AG04450 (cell line): ENCODE measurements at regions not wholly inside any gene's neighbourhood (a gene's known extent, or its start where the extent isn't known, plus 50 kb on each side); places are given as distances from the start of the nearest gene placed in this dataset.

Source experiments
- CTCF ChIA-PET: fragments of 300-600, 350-600 bp; formaldehyde crosslinking; extraction: SDS; loops from one replicate; lab custom pipeline; 2022; ENCODE audit warnings: antibody characterized with exemption, inconsistent platforms; lab: Charles Lee
- POLR2A ChIA-PET: fragments of 350-600 bp; formaldehyde crosslinking; extraction: SDS; loops from one replicate; lab custom pipeline; 2021; ENCODE audit warnings: antibody characterized with exemption, inconsistent platforms; lab: Yijun Ruan, JAX
- DNase-seq: peaks from one replicate; pipeline ENCODE4 v3.0.0-alpha.2; 2011; ENCODE audit warnings: low read depth, low spot score
- H3K27ac ChIP-seq: one replicate; pipeline ENCODE4 v1.5.1; 2012; ENCODE audit warnings: low read depth, low read length, control low read depth
- H3K27me3 ChIP-seq: one replicate; pipeline ENCODE4 v1.6.0; 2012; ENCODE audit warnings: low read length; ENCODE audit not compliant: control insufficient read depth, insufficient read depth
- H3K4me3 ChIP-seq: 2 replicates; pipeline ENCODE4 v1.5.1; 2011; ENCODE audit warnings: mild to moderate bottlenecking, low read depth, low read length, control low read depth
- H3K9me3 ChIP-seq: 2 replicates; pipeline ENCODE4 v1.5.1; 2012; ENCODE audit warnings: low read length; ENCODE audit not compliant: control insufficient read depth, insufficient read depth
- TF ChIP-seq, protein P1 (sequence below): IDR thresholded peaks from 2 replicates; pipeline ENCODE4 v1.5.1; 2011; ENCODE audit warnings: low read depth, low read length, control low read depth, inconsistent platforms

DNA sequence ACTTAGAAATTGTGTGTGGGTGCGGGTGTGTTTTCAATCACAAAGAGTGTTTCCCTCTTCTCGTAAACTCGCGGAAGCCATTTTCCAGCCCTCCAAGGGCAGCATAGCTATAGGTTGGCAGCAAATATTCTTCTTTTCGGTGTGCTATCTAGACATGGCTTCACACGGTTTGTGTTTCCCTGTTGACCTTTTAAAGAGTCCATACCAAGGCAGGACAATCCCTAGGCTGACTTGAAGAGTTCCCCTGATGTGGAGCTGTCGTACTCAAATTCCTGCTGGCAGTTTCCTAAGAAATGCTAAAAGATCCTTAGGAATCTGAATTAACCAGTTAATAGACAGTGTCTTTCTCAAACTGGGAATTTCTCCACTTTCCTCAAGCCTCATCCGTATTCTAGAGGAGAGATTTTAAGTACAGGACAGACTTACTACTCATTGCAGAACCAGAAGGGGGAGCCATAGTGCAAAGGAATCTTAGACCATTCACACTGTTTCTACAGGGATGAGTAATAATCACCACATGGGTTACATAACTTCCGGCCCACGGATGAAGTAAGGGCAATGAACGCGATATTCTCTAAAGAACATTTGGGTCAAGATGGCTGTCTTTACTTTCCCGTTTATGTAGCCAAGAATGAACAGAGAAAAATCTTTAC is 288.6 kb upstream of the ELAC2 start:
- Histone ChIP-seq H3K9me3 (no peaks in the 10 kb centered on the region), H3K4me3 (no peak overlapping the region), H3K27ac (no peak overlapping the region), H3K27me3 (no peaks in the 10 kb centered on the region)
- ChIA-PET POLR2A (no interaction called here), CTCF (interaction anchor here (0.7 kb wide), 1 partner anchor 21 kb away, joined by 3 read pairs; no protein-coding TSS in a partner anchor)
- TF ChIP-seq, protein P1, sequence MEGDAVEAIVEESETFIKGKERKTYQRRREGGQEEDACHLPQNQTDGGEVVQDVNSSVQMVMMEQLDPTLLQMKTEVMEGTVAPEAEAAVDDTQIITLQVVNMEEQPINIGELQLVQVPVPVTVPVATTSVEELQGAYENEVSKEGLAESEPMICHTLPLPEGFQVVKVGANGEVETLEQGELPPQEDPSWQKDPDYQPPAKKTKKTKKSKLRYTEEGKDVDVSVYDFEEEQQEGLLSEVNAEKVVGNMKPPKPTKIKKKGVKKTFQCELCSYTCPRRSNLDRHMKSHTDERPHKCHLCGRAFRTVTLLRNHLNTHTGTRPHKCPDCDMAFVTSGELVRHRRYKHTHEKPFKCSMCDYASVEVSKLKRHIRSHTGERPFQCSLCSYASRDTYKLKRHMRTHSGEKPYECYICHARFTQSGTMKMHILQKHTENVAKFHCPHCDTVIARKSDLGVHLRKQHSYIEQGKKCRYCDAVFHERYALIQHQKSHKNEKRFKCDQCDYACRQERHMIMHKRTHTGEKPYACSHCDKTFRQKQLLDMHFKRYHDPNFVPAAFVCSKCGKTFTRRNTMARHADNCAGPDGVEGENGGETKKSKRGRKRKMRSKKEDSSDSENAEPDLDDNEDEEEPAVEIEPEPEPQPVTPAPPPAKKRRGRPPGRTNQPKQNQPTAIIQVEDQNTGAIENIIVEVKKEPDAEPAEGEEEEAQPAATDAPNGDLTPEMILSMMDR: peak; percentile 62
- peak; percentile 46 for DNase-seq

DNA sequence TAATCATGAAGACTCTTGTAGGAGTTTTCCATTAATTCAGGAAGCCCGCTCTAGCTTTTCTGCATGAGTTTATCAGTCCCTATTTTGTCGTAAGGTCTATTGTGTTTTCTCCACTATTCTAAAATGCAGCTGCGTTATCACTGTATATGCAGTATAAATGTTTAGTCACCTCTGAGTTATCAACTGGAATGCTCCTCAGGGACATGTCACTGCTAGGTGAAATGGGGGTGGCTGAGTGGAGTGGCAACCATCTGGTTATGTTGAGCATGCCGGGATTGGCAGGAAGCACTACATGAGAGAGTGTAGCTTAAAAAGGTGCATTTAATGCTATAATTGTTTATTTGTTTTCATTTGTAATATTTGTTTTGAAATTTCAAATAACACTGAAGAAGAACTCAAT is 285.2 kb upstream of the ELAC2 start:
- DNase-seq: no peak
- POLR2A ChIA-PET: no interaction called here
- TF ChIP-seq, protein P1: no peak
- H3K27me3 ChIP-seq: no peaks in the 10 kb centered on the region
- no peak overlapping the region for H3K27ac ChIP-seq
- no peak overlapping the region for H3K4me3 ChIP-seq
- CTCF ChIA-PET: no interaction called here
- no peaks in the 10 kb centered on the region for H3K9me3 ChIP-seq

DNA sequence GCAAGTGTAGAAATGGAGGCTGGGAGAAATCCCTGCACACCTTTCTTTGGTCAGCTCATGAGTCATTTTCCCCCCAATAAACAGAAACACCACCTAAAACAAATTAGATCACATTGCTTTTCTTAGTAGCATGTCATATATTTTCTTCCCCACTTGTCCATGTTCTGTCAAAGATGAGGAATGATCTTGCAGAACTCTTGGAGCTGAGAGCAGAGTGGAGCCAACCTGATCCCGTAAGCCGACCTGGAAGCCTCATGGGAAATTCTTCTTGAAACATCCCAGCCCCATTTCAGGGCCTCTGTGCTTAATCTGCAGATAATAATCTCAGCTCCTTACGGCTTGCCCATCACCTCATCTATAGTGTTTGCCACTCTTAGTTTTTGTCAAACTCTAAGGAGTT is 284.6 kb upstream of the ELAC2 start:
- no peak for DNase-seq
- POLR2A ChIA-PET: no interaction called here

DNA sequence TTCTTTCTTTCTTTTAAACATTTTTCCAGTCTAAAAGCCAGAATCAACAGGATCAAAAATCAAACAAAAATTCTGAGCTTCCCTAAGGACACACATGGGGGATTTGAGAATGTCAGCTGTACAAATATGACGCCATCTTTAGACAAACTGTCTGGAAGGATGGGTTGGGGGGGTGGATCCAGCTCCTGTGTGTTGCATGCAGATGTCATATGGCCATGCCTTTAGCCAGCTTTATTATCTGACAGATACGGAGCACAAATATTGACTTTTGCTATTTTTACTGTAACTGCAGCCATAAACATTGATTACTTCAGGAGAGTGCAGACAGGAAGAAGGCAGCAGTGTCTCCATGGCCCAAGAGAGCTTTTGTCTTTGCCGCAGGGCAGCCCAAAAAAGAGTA is 279.4 kb upstream of the ELAC2 start:
- H3K4me3 ChIP-seq: no peak overlapping the region
- ChIA-PET CTCF (no interaction called here), POLR2A (no interaction called here)
- H3K9me3 ChIP-seq: no peaks in the 10 kb centered on the region
- TF ChIP-seq, protein P1: no peak
- no peak for DNase-seq
- H3K27ac ChIP-seq: no peak overlapping the region
- H3K27me3 ChIP-seq: no peaks in the 10 kb centered on the region

More for the DNA sequence above, 284.6 kb upstream of the ELAC2 start:
- no peak overlapping the region for H3K4me3 ChIP-seq
- no peaks in the 10 kb centered on the region for H3K9me3 ChIP-seq
- H3K27me3 ChIP-seq: no peaks in the 10 kb centered on the region
- TF ChIP-seq, protein P1: no peak
- no peak overlapping the region for H3K27ac ChIP-seq
- CTCF ChIA-PET: interaction anchor here (0.6 kb wide), 1 partner anchor 996 kb away, joined by 7 read pairs; no protein-coding TSS in a partner anchor

DNA sequence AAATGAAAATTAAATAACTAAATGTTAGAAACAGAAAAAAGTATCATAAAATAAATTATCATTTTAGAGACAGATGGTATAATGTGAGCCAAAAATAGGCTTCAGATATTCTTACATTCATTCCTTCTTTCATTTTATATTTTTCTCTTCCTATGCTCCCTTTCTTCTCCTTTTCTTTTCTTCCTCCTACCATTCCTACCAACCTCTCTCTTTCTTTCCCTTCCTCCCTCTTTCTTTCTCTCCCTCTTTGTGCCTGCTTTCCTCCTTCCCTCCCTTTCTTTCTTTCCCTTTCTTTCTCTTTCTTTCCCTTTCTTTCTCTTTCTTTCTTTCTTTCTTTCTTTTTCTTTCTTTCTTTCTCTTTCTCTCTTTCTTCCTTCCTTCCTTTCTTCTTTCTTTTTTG is 275.6 kb upstream of the ELAC2 start:
- no peak overlapping the region for H3K4me3 ChIP-seq
- POLR2A ChIA-PET: no interaction called here
- CTCF ChIA-PET: no interaction called here
- no peaks in the 10 kb centered on the region for H3K27me3 ChIP-seq
- H3K9me3 ChIP-seq: no peaks in the 10 kb centered on the region
- DNase-seq: no peak
- no peak overlapping the region for H3K27ac ChIP-seq
- TF ChIP-seq, protein P1: no peak
